Fibroblast of lung (primary cell): ENCODE measurements at regions not wholly inside any gene's neighbourhood (a gene's known extent, or its start where the extent isn't known, plus 50 kb on each side); places are given as distances from the start of the nearest gene placed in this dataset.

Source experiments
- DNase-seq, 2 donors: peaks; one replicate each; pipeline versions ENCODE4 v3.0.0 to v3.0.0-alpha.2; 2010; ENCODE audit warnings: low read depth in 2 of 2
- H2AFZ ChIP-seq: 2 replicates; pipeline ENCODE4 v1.5.1; 2012; ENCODE audit warnings: low read length, control low read depth, inconsistent platforms
- H3K27ac ChIP-seq: 2 replicates; pipeline ENCODE4 v1.5.1; 2011; ENCODE audit warnings: low read length, control low read depth; ENCODE audit not compliant: insufficient read depth
- H3K27me3 ChIP-seq: 2 replicates; pipeline ENCODE4 v1.5.1; 2011; ENCODE audit warnings: mild to moderate bottlenecking, low read length; ENCODE audit not compliant: control insufficient read depth, insufficient read depth
- H3K36me3 ChIP-seq: 2 replicates; pipeline ENCODE4 v1.5.1; 2011; ENCODE audit warnings: low read length; ENCODE audit not compliant: control insufficient read depth, insufficient read depth
- H3K4me1 ChIP-seq: 2 replicates; pipeline ENCODE4 v1.5.1; 2011; ENCODE audit warnings: low read length; ENCODE audit not compliant: control insufficient read depth, insufficient read depth; ENCODE audit errors: extremely low read depth
- H3K4me2 ChIP-seq: 2 replicates; pipeline ENCODE4 v1.5.1; 2011; ENCODE audit warnings: low read length, control low read depth; ENCODE audit not compliant: insufficient read depth; ENCODE audit errors: extremely low read depth
- H3K4me3 ChIP-seq, 4 experiments: fragments of 200-600 bp in 1 of 4; sonication (generic) in 1 of 4; replicated peaks in 1 of 4; 2 replicates each; pipeline ENCODE4 v1.5.1; 2011 to 2016; ENCODE audit warnings: low read length in 4 of 4, low read depth in 3 of 4, mild to moderate bottlenecking in 3 of 4, control low read depth in 2 of 4, inconsistent platforms in 1 of 4, mixed read lengths in 1 of 4; ENCODE audit not compliant: insufficient read depth in 1 of 4; ENCODE audit errors: control extremely low read depth in 1 of 4
- H3K79me2 ChIP-seq: 2 replicates; pipeline ENCODE4 v1.5.1; 2012; ENCODE audit warnings: mild to moderate bottlenecking, low read length, inconsistent platforms; ENCODE audit not compliant: control insufficient read depth, insufficient read depth
- H3K9ac ChIP-seq: 2 replicates; pipeline ENCODE4 v1.5.1; 2011; ENCODE audit warnings: mild to moderate bottlenecking, low read length, control low read depth; ENCODE audit not compliant: insufficient read depth
- H3K9me3 ChIP-seq: 2 replicates; pipeline ENCODE4 v1.5.1; 2012; ENCODE audit warnings: low read depth, low read length; ENCODE audit not compliant: control insufficient read depth, insufficient read depth
- H4K20me1 ChIP-seq: 2 replicates; pipeline ENCODE4 v1.5.1; 2011; ENCODE audit warnings: low read length; ENCODE audit not compliant: control insufficient read depth, insufficient read depth; ENCODE audit errors: extremely low read depth
- EZH2 ChIP-seq: IDR thresholded peaks from 2 replicates; pipeline ENCODE4 v1.5.1; 2012; ENCODE audit warnings: low read length, control low read depth, mild to moderate bottlenecking; ENCODE audit errors: missing control alignments
- TF ChIP-seq, protein P1 (sequence below), 2 donors: IDR thresholded peaks in 1 of 2; conservative IDR thresholded peaks in 1 of 2; 1 replicate in 1 of 2; 2 replicates in 1 of 2; pipeline ENCODE4 v1.5.1; 2011 to 2012; ENCODE audit warnings: low read length in 2 of 2, control low read depth in 1 of 2, inconsistent platforms in 1 of 2, low read depth in 1 of 2, mild to moderate bottlenecking in 1 of 2

DNA sequence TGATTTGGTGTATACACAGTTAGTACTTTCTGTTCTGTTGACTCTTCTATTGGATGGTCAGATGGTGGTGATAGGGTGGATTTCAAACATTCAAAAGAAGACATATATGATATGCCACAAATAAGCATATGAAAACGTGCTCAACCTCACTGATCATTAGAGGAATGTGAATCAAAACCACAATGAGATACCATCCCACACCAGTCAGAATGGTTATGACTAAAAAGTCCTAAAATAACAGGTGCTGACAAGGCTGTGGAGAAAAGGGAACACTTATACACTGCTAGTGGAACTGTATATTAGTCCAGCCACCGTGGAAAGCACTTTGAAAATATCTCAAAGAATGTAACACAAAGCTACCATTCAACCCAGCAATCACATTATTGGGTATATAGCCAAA is 425.5 kb downstream of the C12orf50 start:
- Histone ChIP-seq H2AFZ (no peak overlapping the region), H3K27ac (no peak overlapping the region), H3K36me3 (no peaks in the 10 kb centered on the region), H3K79me2 (no peaks in the 10 kb centered on the region), H3K4me3 (no peak overlapping the region), H4K20me1 (no peaks in the 10 kb centered on the region), H3K9ac (no peak overlapping the region), H3K27me3 (no peaks in the 10 kb centered on the region), H3K9me3 (no peaks in the 10 kb centered on the region), H3K4me2 (no peak overlapping the region), H3K4me1 (no peaks in the 10 kb centered on the region)
- TF ChIP-seq, protein P1, sequence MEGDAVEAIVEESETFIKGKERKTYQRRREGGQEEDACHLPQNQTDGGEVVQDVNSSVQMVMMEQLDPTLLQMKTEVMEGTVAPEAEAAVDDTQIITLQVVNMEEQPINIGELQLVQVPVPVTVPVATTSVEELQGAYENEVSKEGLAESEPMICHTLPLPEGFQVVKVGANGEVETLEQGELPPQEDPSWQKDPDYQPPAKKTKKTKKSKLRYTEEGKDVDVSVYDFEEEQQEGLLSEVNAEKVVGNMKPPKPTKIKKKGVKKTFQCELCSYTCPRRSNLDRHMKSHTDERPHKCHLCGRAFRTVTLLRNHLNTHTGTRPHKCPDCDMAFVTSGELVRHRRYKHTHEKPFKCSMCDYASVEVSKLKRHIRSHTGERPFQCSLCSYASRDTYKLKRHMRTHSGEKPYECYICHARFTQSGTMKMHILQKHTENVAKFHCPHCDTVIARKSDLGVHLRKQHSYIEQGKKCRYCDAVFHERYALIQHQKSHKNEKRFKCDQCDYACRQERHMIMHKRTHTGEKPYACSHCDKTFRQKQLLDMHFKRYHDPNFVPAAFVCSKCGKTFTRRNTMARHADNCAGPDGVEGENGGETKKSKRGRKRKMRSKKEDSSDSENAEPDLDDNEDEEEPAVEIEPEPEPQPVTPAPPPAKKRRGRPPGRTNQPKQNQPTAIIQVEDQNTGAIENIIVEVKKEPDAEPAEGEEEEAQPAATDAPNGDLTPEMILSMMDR (conservative IDR thresholded peaks at IDR 0.05 in 1 of 2, IDR thresholded peaks at IDR 0.05 in 1 of 2; ENCODE audit: low read depth in 1 of 2, low read length in 2 of 2), result no peak
- TF ChIP-seq EZH2, result no peak
- DNase-seq, result peak in 1 of 2 donors; percentile 29

DNA sequence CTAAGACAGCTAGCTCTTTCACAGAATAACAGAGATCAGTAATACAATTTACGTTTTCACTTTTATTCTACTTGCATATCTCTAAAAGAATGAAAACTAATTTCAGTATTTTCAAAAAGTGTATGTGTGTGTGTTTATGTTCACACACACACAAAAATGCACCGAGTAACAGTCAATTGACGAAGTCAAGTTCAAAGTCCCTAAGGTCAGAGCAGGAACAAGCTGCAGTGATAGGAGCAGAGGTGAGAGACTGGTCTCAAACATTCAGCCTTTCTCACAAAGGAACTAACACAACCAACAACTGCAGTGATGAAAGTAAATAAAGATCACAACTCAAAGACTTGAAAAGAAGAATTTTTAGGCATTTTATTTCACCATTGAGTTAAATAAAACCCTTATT is 429.7 kb downstream of the C12orf50 start:
- H3K36me3 ChIP-seq, result no peaks in the 10 kb centered on the region
- H3K27me3 ChIP-seq, result no peaks in the 10 kb centered on the region
- H3K27ac ChIP-seq, result no peak overlapping the region
- no peaks in the 10 kb centered on the region for H3K9me3 ChIP-seq
- H3K4me1 ChIP-seq, result no peaks in the 10 kb centered on the region
- no peak overlapping the region for H2AFZ ChIP-seq
- no peak overlapping the region for H3K4me2 ChIP-seq
- no peaks in the 10 kb centered on the region for H4K20me1 ChIP-seq
- no peak for DNase-seq
- H3K79me2 ChIP-seq, result no peaks in the 10 kb centered on the region
- no peak for TF ChIP-seq EZH2
- TF ChIP-seq, protein P1 (conservative IDR thresholded peaks at IDR 0.05 in 1 of 2, IDR thresholded peaks at IDR 0.05 in 1 of 2; ENCODE audit: low read depth in 1 of 2, low read length in 2 of 2), result no peak
- no peak overlapping the region for H3K9ac ChIP-seq
- no peak overlapping the region for H3K4me3 ChIP-seq

DNA sequence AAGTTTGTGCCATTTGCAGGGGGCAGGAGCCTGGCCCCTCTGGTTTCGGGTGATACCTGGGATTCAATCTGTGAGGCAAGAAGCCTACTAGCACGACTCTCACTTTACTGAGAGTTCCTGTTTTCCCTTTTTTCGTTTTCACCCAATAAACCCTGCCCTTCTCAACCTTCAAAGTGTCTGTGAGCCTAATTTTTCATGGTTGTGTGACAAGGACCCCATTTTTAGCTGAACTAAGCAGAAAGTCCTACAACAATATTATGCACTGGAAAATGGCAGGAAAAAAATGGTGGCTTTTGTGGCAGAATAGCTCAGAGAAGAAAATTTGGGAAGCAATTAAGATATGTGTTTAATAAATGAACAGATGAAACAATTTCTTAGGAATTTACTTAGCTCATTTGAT is 432.1 kb downstream of the C12orf50 start:
- Histone ChIP-seq H3K9ac (no peak overlapping the region), H4K20me1 (no peaks in the 10 kb centered on the region), H3K27me3 (no peaks in the 10 kb centered on the region), H3K79me2 (no peaks in the 10 kb centered on the region), H3K4me2 (no peak overlapping the region), H3K4me3 (no peak overlapping the region), H3K36me3 (no peaks in the 10 kb centered on the region), H3K9me3 (no peaks in the 10 kb centered on the region), H3K27ac (no peak overlapping the region), H3K4me1 (no peaks in the 10 kb centered on the region), H2AFZ (no peak overlapping the region)
- DNase-seq, result no peak
- no peak for TF ChIP-seq EZH2
- TF ChIP-seq, protein P1 (conservative IDR thresholded peaks at IDR 0.05 in 1 of 2, IDR thresholded peaks at IDR 0.05 in 1 of 2; ENCODE audit: low read depth in 1 of 2, low read length in 2 of 2), result no peak
